ENCODE measurements at regions not wholly inside any gene's neighbourhood (a gene's known extent, or its start where the extent isn't known, plus 50 kb on each side); places are given as distances from the start of the nearest gene placed in this dataset.

DNA sequence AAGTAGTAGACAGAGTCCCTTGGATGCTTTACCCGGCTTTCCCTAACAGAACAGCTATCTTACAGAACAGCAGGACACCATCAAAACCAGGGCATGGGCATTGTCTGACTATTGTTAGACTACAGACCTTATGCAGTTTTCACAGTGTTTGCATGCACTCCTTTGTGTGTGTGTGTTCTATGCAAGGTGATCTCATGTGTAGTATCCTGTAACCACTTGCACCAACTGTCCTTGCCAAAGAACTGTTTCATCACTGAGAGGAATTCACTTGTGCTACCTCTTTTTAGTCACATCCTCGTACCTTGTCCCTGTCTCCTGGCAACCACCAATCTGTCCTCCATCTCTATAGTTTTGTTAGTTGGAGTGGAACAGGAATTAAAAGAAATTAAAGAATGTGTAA, 183.6 kb upstream of the PZP start:
- no peak for TF ChIP-seq ZNF114 (CRISPR knock-in tag; IDR thresholded peaks at IDR 0.05)
- TF ChIP-seq, protein P1, sequence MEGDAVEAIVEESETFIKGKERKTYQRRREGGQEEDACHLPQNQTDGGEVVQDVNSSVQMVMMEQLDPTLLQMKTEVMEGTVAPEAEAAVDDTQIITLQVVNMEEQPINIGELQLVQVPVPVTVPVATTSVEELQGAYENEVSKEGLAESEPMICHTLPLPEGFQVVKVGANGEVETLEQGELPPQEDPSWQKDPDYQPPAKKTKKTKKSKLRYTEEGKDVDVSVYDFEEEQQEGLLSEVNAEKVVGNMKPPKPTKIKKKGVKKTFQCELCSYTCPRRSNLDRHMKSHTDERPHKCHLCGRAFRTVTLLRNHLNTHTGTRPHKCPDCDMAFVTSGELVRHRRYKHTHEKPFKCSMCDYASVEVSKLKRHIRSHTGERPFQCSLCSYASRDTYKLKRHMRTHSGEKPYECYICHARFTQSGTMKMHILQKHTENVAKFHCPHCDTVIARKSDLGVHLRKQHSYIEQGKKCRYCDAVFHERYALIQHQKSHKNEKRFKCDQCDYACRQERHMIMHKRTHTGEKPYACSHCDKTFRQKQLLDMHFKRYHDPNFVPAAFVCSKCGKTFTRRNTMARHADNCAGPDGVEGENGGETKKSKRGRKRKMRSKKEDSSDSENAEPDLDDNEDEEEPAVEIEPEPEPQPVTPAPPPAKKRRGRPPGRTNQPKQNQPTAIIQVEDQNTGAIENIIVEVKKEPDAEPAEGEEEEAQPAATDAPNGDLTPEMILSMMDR (conservative IDR thresholded peaks at IDR 0.05; ENCODE audit: low read depth in 2 of 2), result no peak
- no peak for TF ChIP-seq EZH2phosphoT487 (IDR thresholded peaks at IDR 0.05; ENCODE audit: unreplicated experiment)
- TF ChIP-seq POLR2AphosphoS5 (IDR thresholded peaks at IDR 0.05; ENCODE audit: low read depth), result no peak
- TF ChIP-seq, protein P2, sequence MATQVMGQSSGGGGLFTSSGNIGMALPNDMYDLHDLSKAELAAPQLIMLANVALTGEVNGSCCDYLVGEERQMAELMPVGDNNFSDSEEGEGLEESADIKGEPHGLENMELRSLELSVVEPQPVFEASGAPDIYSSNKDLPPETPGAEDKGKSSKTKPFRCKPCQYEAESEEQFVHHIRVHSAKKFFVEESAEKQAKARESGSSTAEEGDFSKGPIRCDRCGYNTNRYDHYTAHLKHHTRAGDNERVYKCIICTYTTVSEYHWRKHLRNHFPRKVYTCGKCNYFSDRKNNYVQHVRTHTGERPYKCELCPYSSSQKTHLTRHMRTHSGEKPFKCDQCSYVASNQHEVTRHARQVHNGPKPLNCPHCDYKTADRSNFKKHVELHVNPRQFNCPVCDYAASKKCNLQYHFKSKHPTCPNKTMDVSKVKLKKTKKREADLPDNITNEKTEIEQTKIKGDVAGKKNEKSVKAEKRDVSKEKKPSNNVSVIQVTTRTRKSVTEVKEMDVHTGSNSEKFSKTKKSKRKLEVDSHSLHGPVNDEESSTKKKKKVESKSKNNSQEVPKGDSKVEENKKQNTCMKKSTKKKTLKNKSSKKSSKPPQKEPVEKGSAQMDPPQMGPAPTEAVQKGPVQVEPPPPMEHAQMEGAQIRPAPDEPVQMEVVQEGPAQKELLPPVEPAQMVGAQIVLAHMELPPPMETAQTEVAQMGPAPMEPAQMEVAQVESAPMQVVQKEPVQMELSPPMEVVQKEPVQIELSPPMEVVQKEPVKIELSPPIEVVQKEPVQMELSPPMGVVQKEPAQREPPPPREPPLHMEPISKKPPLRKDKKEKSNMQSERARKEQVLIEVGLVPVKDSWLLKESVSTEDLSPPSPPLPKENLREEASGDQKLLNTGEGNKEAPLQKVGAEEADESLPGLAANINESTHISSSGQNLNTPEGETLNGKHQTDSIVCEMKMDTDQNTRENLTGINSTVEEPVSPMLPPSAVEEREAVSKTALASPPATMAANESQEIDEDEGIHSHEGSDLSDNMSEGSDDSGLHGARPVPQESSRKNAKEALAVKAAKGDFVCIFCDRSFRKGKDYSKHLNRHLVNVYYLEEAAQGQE (IDR thresholded peaks at IDR 0.05; ENCODE audit: unreplicated experiment), result no peak
- TF ChIP-seq EZH2 (IDR thresholded peaks at IDR 0.05; ENCODE audit: low read depth, unreplicated experiment), result no peak
- no peak for TF ChIP-seq STAT1 (IDR thresholded peaks at IDR 0.05; ENCODE audit: unreplicated experiment)
- no peak for TF ChIP-seq JUNB (IDR thresholded peaks at IDR 0.05; ENCODE audit: unreplicated experiment)
- TF ChIP-seq CREB1 (CRISPR knock-in tag; IDR thresholded peaks at IDR 0.05; ENCODE audit: low read depth), result no peak

All from GM23338 (cell line).